Heart right ventricle (tissue), 16 donors: ENCODE measurements at regions not wholly inside any gene's neighbourhood (a gene's known extent, or its start where the extent isn't known, plus 50 kb on each side); places are given as distances from the start of the nearest gene placed in this dataset.
"Not testable (repeated sequence)": the region's sequence is repeated elsewhere in the genome, so short reads cannot be mapped to it uniquely, and the experiment has no call there.

ENCODE experiments used
- ATAC-seq, 8 donors: fragments of 200-7000 bp; cut with Tn5 transposase; one replicate each; pipeline ENCODE4 v1.9.1; 2020; ENCODE audit warnings: mild to moderate bottlenecking in 8 of 8, moderate library complexity in 8 of 8, moderate number of reproducible peaks in 1 of 8
- DNase-seq, 2 donors: peaks; one replicate each; pipeline ENCODE4 v3.0.0-alpha.2; 2020
- H3K27ac ChIP-seq, 10 donors: fragments of 200-600 bp; sonication (generic) in 2 of 10; one replicate each; pipeline versions ENCODE4 v1.5.0 to v1.8.0; 2020 to 2022; ENCODE audit warnings: mild to moderate bottlenecking in 3 of 10
- H3K27me3 ChIP-seq, 7 donors: fragments of 200-600 bp; one replicate each; pipeline ENCODE4 v1.8.0; 2021 to 2022; ENCODE audit warnings: mild to moderate bottlenecking in 2 of 7
- H3K36me3 ChIP-seq, 9 donors: fragments of 200-600 bp; sonication (generic) in 1 of 9; one replicate each; pipeline versions ENCODE4 v1.5.0 to v1.8.0; 2020 to 2022; ENCODE audit warnings: mild to moderate bottlenecking in 2 of 9
- H3K4me1 ChIP-seq, 9 donors: fragments of 200-600 bp; sonication (generic) in 1 of 9; one replicate each; pipeline versions ENCODE4 v1.5.0 to v1.8.0; 2020 to 2022; ENCODE audit warnings: mild to moderate bottlenecking in 4 of 9
- H3K4me3 ChIP-seq, 10 donors: fragments of 200-600 bp; sonication (generic) in 2 of 10; one replicate each; pipeline versions ENCODE4 v1.5.0 to v1.8.0; 2020 to 2022; ENCODE audit warnings: mild to moderate bottlenecking in 7 of 10, moderate library complexity in 2 of 10
- H3K9me3 ChIP-seq, 11 donors: fragments of 200-600 bp in 10 of 11; sonication (generic) in 2 of 11; one replicate each; pipeline versions ENCODE4 v1.5.0 to v1.8.0; 2013 to 2022; ENCODE audit warnings: mild to moderate bottlenecking in 2 of 11, control low read depth in 1 of 11, moderate library complexity in 1 of 11
- CTCF ChIP-seq, 9 donors: fragments of 200-600 bp; sonication (generic) in 2 of 9; IDR thresholded peaks; one replicate each; pipeline versions ENCODE4 v1.5.0 to v1.8.0; 2021 to 2022; ENCODE audit warnings: antibody characterized with exemption in 9 of 9, mild to moderate bottlenecking in 5 of 9, moderate library complexity in 1 of 9
- WGBS, 2 donors: extraction: QIAGEN DNeasy Blood & Tissue Kit; methylation state at CpG; one replicate each; pipeline ENCODE4 v1.1.7; 2013; ENCODE audit warnings: inconsistent platforms in 1 of 2; 5-methylcytosine and 5-hydroxymethylcytosine counted together
- intact Hi-C, 10 donors: fragments of 100-400 bp; cut with DNase I; formaldehyde crosslinking; loops; one replicate each; pipeline versions ENCODE4 v1.11.1 to v1.14.2; 2022
- donor health status: Arrhythmogenic right ventricular cardiomyopathy.
- donor health status: ischemic (EF 13 %, LVEDD 7.1; RV severe dilation, severe dysfunction).
- donor health status: healthy with polysubstance abuse.
- donor health status: DM: no; HTN: yes; CAD: no.
- donor health status: DM: no; HTN: no; CAD: no.
- donor health status: ischemic (EF 25% LVEDD 6.9; RV normal size, moderate dysfunction).
- donor health status: ischemic (EF 25% LVEDD 5.7; RV mildly dilated, moderate dysfunction).
- donor health status: healthy.
- donor health status: DM: yes; HTN: yes; CAD: no.
- donor health status: Ischemic cardiomyopathy.
- donor health status: ischemic (EF 35%, LVEDD 5.7; RV mildly dilated, moderate dysfunction).
- donor health status: nonischemic (EF 11% LVEDD 7.7; RV severe dilation, severe dysfunction).
- donor health status: DM: yes; HTN: yes; CAD: no.
- donor health status: PGD.
- donor health status: ischemic (EF 29% LVEDD 5.4; RV normal size, mild dysfunction).
- donor health status: nonischemic (EF 23%, LVEDD 6.1; RV moderate dilation, normal function).

- no peak for ATAC-seq
- 64 to 77% methylated on average over 4 of the region's 4 CpGs for WGBS, 2 donors
- H3K4me3 ChIP-seq: no peak overlapping the region
- no peaks in the 10 kb centered on the region for H3K36me3 ChIP-seq
- no peaks in the 10 kb centered on the region for H3K9me3 ChIP-seq
- H3K4me1 ChIP-seq: no peaks in the 10 kb centered on the region
- intact Hi-C loops: no loop called here
- no peak overlapping the region for H3K27ac ChIP-seq
- DNase-seq: no peak
- TF ChIP-seq CTCF (IDR thresholded peaks at IDR 0.05): no peak
- no peaks in the 10 kb centered on the region for H3K27me3 ChIP-seq
Measured at GRCh38 chr6:134753001-134753400, 196.9 kb downstream of the ALDH8A1 start.

GRCh38 chr6:134752445-134752844 lies 197.5 kb downstream of the ALDH8A1 start:
- WGBS, 2 donors: 87 to 94% methylated on average over 5 of the region's 5 CpGs
- H3K4me1 ChIP-seq: no peaks in the 10 kb centered on the region

GRCh38 chr6:134750669-134751068 lies 199.2 kb downstream of the ALDH8A1 start:
- DNase-seq (no peak), ATAC-seq (no peak)
- Histone ChIP-seq H3K4me1 (no peaks in the 10 kb centered on the region), H3K27me3 (no peaks in the 10 kb centered on the region), H3K9me3 (peaks cover 0 to 3% (median 0%) of the 10 kb centered on the region in 11 donors), H3K36me3 (no peaks in the 10 kb centered on the region), H3K4me3 (no peak overlapping the region), H3K27ac (no peak overlapping the region)
- intact Hi-C loops: no loop called here
- TF ChIP-seq CTCF (IDR thresholded peaks at IDR 0.05): no peak

More at GRCh38 chr6:134752445-134752844, 197.5 kb downstream of the ALDH8A1 start:
- Histone ChIP-seq H3K27ac (no peak overlapping the region), H3K36me3 (no peaks in the 10 kb centered on the region), H3K9me3 (no peaks in the 10 kb centered on the region), H3K27me3 (no peaks in the 10 kb centered on the region), H3K4me3 (no peak overlapping the region)
- intact Hi-C loops: no loop called here
- TF ChIP-seq CTCF (IDR thresholded peaks at IDR 0.05): no peak
- ATAC-seq: no peak
- no peak for DNase-seq

GRCh38 chr6:134748484-134748883 lies 201.4 kb downstream of the ALDH8A1 start:
- H3K4me3 ChIP-seq: no peak overlapping the region
- ATAC-seq: no peak
- intact Hi-C loops: loop anchor here in 1 of 10 donors (2.0 kb wide), 1 partner anchor 36 kb away; no protein-coding TSS in a partner anchor
- DNase-seq: no peak
- H3K27me3 ChIP-seq: no peaks in the 10 kb centered on the region
- no peak for TF ChIP-seq CTCF (IDR thresholded peaks at IDR 0.05)
- WGBS, 2 donors: 68 to 75% methylated on average over 3 of the region's 3 CpGs
- H3K9me3 ChIP-seq: peaks cover 0 to 3% (median 0%) of the 10 kb centered on the region in 11 donors
- H3K4me1 ChIP-seq: peaks cover 0 to 4% (median 0%) of the 10 kb centered on the region in 9 donors
- no peak overlapping the region for H3K27ac ChIP-seq
- H3K36me3 ChIP-seq: no peaks in the 10 kb centered on the region

- H3K4me3 ChIP-seq, DNase-seq, H3K9me3 ChIP-seq, ATAC-seq, intact Hi-C loops, H3K27me3 ChIP-seq, H3K27ac ChIP-seq, H3K36me3 ChIP-seq, H3K4me1 ChIP-seq: not testable (repeated sequence)
- 96 to 100% methylated on average over 2 of the region's 2 CpGs for WGBS, 2 donors
Measured at GRCh38 chr6:134747197-134747596, 202.7 kb downstream of the ALDH8A1 start.
